GM12864 (cell line): ENCODE measurements at regions not wholly inside any gene's neighbourhood (a gene's known extent, or its start where the extent isn't known, plus 50 kb on each side); places are given as distances from the start of the nearest gene placed in this dataset.

Source experiments
- DNase-seq: peaks from one replicate; pipeline ENCODE4 v3.0.0-alpha.2; 2011; ENCODE audit warnings: low read depth
- H3K4me3 ChIP-seq: 2 replicates; pipeline ENCODE4 v1.5.1; 2011; ENCODE audit warnings: mild to moderate bottlenecking, low read depth, low read length, control low read depth
- CTCF ChIP-seq: IDR thresholded peaks from 2 replicates; pipeline ENCODE4 v1.5.1; 2011; ENCODE audit warnings: low read depth, mild to moderate bottlenecking, moderate library complexity, low read length, control low read depth, inconsistent platforms; ENCODE audit errors: missing control alignments

GRCh38 chr2:126990605-126991532 is 92.2 kb downstream of the TEX51 start:
- no peak for TF ChIP-seq CTCF
- no peak for DNase-seq
- H3K4me3 ChIP-seq: no peak overlapping the region

GRCh38 chr2:126994340-126994777 is 95.7 kb downstream of the TEX51 start:
- no peak for DNase-seq
- no peak for TF ChIP-seq CTCF
- no peak overlapping the region for H3K4me3 ChIP-seq

DNA sequence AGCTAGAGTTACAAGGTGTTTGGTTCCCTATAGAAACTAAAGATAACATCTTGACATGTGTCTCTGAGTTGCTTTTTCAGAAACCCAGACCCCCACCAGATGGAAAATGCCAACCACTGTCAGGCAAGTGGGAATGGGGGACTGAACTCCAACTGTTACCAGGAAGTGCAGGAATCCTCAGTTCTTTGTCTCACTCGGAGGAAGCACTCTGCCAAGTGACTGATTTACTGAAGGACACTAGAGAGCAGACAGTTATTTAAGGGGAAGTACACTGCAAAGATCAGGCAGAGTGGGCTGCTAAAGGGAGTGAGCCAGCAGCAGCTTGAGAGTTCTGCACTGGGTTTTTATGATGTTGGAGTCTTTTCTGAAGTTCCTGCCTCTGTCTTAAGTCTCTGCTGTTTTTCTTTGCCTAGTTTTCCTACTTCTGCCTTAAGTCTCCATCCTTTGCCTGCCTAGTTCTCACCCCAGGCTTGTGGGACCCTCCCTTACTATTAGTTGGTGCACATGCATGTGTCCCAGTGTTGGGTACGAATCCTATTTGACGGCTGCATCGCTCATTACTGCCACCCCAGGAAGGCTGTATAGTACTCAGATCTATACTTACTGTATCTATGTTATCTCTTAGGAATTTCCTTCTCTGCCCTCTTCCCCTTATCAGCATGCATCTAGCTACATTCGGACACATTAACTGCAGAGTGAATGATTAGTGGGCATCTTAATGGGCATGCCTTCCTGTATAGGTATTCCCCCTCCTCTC is 97.1 kb downstream of the TEX51 start:
- no peak for DNase-seq
- no peak for TF ChIP-seq CTCF
- no peak overlapping the region for H3K4me3 ChIP-seq

DNA sequence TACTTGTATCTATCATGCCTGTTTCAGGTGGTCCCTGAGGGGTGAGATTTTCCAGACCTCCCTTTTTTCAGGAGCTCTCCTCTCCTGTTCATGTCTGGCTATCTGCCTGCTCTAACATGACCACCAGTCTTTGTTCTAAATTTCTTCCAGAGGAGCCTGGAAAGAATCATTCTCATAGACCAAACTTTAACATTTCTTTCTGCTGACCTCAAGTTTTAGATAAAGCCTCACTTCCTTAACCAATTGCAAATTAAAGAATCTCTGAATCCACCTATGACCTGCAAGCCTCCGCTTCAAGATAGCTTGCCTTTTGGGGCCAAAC is 97.6 kb downstream of the TEX51 start:
- H3K4me3 ChIP-seq: no peak overlapping the region
- DNase-seq: no peak
- TF ChIP-seq CTCF: no peak
